ENCODE measurements at regions not wholly inside any gene's neighbourhood (a gene's known extent, or its start where the extent isn't known, plus 50 kb on each side); places are given as distances from the start of the nearest gene placed in this dataset.

- Histone ChIP-seq H2AFZ (ENCODE audit: low read depth, low read length) (no peak overlapping the region), H3K9ac (ENCODE audit: insufficient read depth in 1 of 2, low read depth in 2 of 2, low read length in 2 of 2) (no peak overlapping the region), H3K27ac (ENCODE audit: extremely low read depth, low read depth, low read length) (no peak overlapping the region), H4K20me1 (replicated peaks; ENCODE audit: control insufficient read depth, insufficient read depth, low read length) (no peaks in the 10 kb centered on the region), H3K4me2 (ENCODE audit: insufficient read depth, low read length) (no peak overlapping the region), H3K79me2 (ENCODE audit: control insufficient read depth, insufficient read depth, low read length) (no peaks in the 10 kb centered on the region), H3K9me3 (replicated peaks; ENCODE audit: control insufficient read depth, insufficient read depth, low read depth, low read length) (no peaks in the 10 kb centered on the region), H3K4me1 (replicated peaks in 1 of 2; ENCODE audit: control insufficient read depth in 2 of 2, insufficient read depth in 2 of 2, low read length in 2 of 2) (no peaks in the 10 kb centered on the region), H3K36me3 (ENCODE audit: control insufficient read depth, insufficient read depth, low read length) (no peaks in the 10 kb centered on the region), H3K9me1 (ENCODE audit: control insufficient read depth, insufficient read depth, low read length) (no peaks in the 10 kb centered on the region), H3K4me3 (no peak overlapping the region), H3K27me3 (ENCODE audit: control insufficient read depth in 2 of 2, insufficient read depth in 2 of 2, low read length in 2 of 2) (no peaks in the 10 kb centered on the region)
- no peak for FAIRE-seq
- CTCF ChIA-PET (ENCODE audit: low intra/inter-chr PET ratio) = no interaction called here
- in situ Hi-C loops (cut with MboI) = no loop called here
- no peak for DNase-seq (ENCODE audit: extremely low read depth in 1 of 4, low spot score in 3 of 4)
- no peak for ATAC-seq
- BruUV-seq (replicated peaks) = no TSS peak
- intact Hi-C loops (cut with micrococcal nuclease) = no loop called here
- POLR2A ChIA-PET = no interaction called here
- TF ChIP-seq TAF7 (tag; IDR thresholded peaks at IDR 0.05) (no peak), SRSF3 (IDR thresholded peaks at IDR 0.05; ENCODE audit: insufficient read depth, low read length) (no peak), RHOXF2B (CRISPR knock-in tag; conservative IDR thresholded peaks at IDR 0.05) (no peak), BRF1 (IDR thresholded peaks at IDR 0.05; ENCODE audit: borderline replicate concordance, extremely low read depth, insufficient read length) (no peak), CBX3 (IDR thresholded peaks at IDR 0.05; ENCODE audit: borderline replicate concordance in 1 of 2, low read length in 2 of 2) (no peak), ZNF518B (CRISPR knock-in tag; IDR thresholded peaks at IDR 0.05) (no peak), TCF15 (CRISPR knock-in tag; IDR thresholded peaks at IDR 0.05) (no peak), ARHGAP35 (IDR thresholded peaks at IDR 0.05; ENCODE audit: partially characterized antibody) (no peak), RREB1 (CRISPR knock-in tag; IDR thresholded peaks at IDR 0.05) (no peak), DPF2 (IDR thresholded peaks at IDR 0.05) (no peak), ZNF668 (CRISPR knock-in tag; IDR thresholded peaks at IDR 0.05) (no peak), HINFP (tag; conservative IDR thresholded peaks at IDR 0.05; ENCODE audit: low read depth) (no peak)
Observed at GRCh38 chr4:111334361-111334760, 711.5 kb upstream of the PITX2 start.
